22Rv1 (cell line): ENCODE measurements at regions not wholly inside any gene's neighbourhood (a gene's known extent, or its start where the extent isn't known, plus 50 kb on each side); places are given as distances from the start of the nearest gene placed in this dataset.

Source experiments
- CTCF ChIP-seq: fragments of 450-650 bp; IDR thresholded peaks from 2 replicates; pipeline ENCODE4 v1.5.1; 2017; ENCODE audit warnings: mild to moderate bottlenecking
- ZFX ChIP-seq: fragments of 450-650 bp; IDR thresholded peaks from 2 replicates; pipeline ENCODE4 v1.6.1; 2017; ENCODE audit warnings: antibody characterized with exemption, borderline replicate concordance

GRCh38 chr12:13339538-13339937 is 143.0 kb downstream of the EMP1 start:
- TF ChIP-seq CTCF, result no peak
- no peak for TF ChIP-seq ZFX
